Left lung (tissue), 4 donors: ENCODE measurements at regions not wholly inside any gene's neighbourhood (a gene's known extent, or its start where the extent isn't known, plus 50 kb on each side); places are given as distances from the start of the nearest gene placed in this dataset.

Experiments
- ATAC-seq: fragments of 200-7000 bp; cut with Tn5 transposase; one replicate; pipeline ENCODE4 v1.9.1; 2020; ENCODE audit warnings: moderate library complexity
- DNase-seq, 4 donors: peaks; one replicate each; pipeline ENCODE4 v3.0.0-alpha.2; 2013 to 2020
- H3K27ac ChIP-seq, 2 donors: fragments of 200-600 bp; sonication (generic) in 1 of 2; one replicate each; pipeline versions ENCODE4 v1.5.0 to v1.8.0; 2020 to 2021
- H3K27me3 ChIP-seq, 2 donors: fragments of 200-600 bp; sonication (generic) in 1 of 2; one replicate each; pipeline versions ENCODE4 v1.5.0 to v1.8.0; 2020 to 2021
- H3K36me3 ChIP-seq, 2 donors: fragments of 200-600 bp; sonication (generic) in 1 of 2; one replicate each; pipeline versions ENCODE4 v1.5.0 to v1.8.0; 2020 to 2021
- H3K4me1 ChIP-seq, 2 donors: fragments of 200-600 bp; one replicate each; pipeline ENCODE4 v1.8.0; 2021
- H3K4me3 ChIP-seq, 2 donors: fragments of 200-600 bp; sonication (generic) in 1 of 2; one replicate each; pipeline versions ENCODE4 v1.5.0 to v1.8.0; 2020 to 2021; ENCODE audit warnings: mild to moderate bottlenecking in 1 of 2
- H3K9me3 ChIP-seq, 2 donors: fragments of 200-600 bp; sonication (generic) in 1 of 2; one replicate each; pipeline versions ENCODE4 v1.5.0 to v1.8.0; 2020 to 2021
- CTCF ChIP-seq, 2 donors: fragments of 200-600 bp; sonication (generic) in 1 of 2; IDR thresholded peaks; one replicate each; pipeline versions ENCODE4 v1.5.0 to v1.8.0; 2021; ENCODE audit warnings: antibody characterized with exemption in 2 of 2
- intact Hi-C, 2 donors: fragments of 100-400 bp; cut with DNase I; formaldehyde crosslinking; loops; one replicate each; pipeline versions ENCODE4 v1.11.2 to v1.14.2; 2022
- donor health status: DM: no; HTN: yes; CAD: no.
- donor health status: DM: no; HTN: no; CAD: no.

- DNase-seq, result no peak
- Histone ChIP-seq H3K27me3 (no peaks in the 10 kb centered on the region), H3K27ac (no peak overlapping the region), H3K4me1 (no peaks in the 10 kb centered on the region), H3K9me3 (no peaks in the 10 kb centered on the region), H3K36me3 (no peaks in the 10 kb centered on the region), H3K4me3 (no peak overlapping the region)
- no peak for TF ChIP-seq CTCF (IDR thresholded peaks at IDR 0.05)
- ATAC-seq, result no peak
- intact Hi-C loops, result no loop called here
Measured at GRCh38 chr18:42619771-42620170, 495.7 kb downstream of the RIT2 start.

DNA sequence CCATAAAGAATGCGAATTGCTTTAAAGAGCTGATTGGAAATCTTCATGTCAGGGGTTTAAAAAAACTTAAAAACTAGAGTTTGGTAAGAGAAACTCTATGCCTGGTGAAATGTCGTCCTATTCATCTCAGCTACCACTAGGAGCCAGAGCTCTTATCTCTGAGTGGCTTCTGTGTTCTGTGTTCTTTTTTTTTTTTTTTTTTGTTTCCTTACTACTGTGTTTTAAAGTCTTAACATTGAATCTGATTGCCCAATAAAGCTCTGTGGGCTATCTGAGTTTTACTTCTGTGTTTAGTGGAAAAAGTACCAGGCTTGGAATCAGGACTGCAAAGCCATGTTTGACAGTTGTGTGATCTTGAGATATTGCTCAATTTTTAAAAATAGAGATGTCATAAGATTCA lies 494.8 kb downstream of the RIT2 start:
- no peak for TF ChIP-seq CTCF (IDR thresholded peaks at IDR 0.05)
- Histone ChIP-seq H3K4me1 (no peaks in the 10 kb centered on the region), H3K27ac (no peak overlapping the region), H3K27me3 (no peaks in the 10 kb centered on the region), H3K4me3 (no peak overlapping the region), H3K9me3 (no peaks in the 10 kb centered on the region), H3K36me3 (no peaks in the 10 kb centered on the region)
- no peak for ATAC-seq
- intact Hi-C loops, result no loop called here
- DNase-seq, result no peak

GRCh38 chr18:42623935-42624334 lies 491.6 kb downstream of the RIT2 start:
- no peak overlapping the region for H3K27ac ChIP-seq
- DNase-seq (no peak), ATAC-seq (no peak)
- H3K4me3 ChIP-seq, result no peak overlapping the region
- no peaks in the 10 kb centered on the region for H3K4me1 ChIP-seq
- H3K9me3 ChIP-seq, result no peaks in the 10 kb centered on the region
- no peaks in the 10 kb centered on the region for H3K27me3 ChIP-seq
- intact Hi-C loops, result no loop called here
- H3K36me3 ChIP-seq, result no peaks in the 10 kb centered on the region
- TF ChIP-seq CTCF (IDR thresholded peaks at IDR 0.05), result no peak

- TF ChIP-seq CTCF (IDR thresholded peaks at IDR 0.05), result no peak
- Histone ChIP-seq H3K36me3 (no peaks in the 10 kb centered on the region), H3K4me1 (no peaks in the 10 kb centered on the region), H3K4me3 (no peak overlapping the region), H3K27ac (no peak overlapping the region), H3K9me3 (no peaks in the 10 kb centered on the region), H3K27me3 (no peaks in the 10 kb centered on the region)
- intact Hi-C loops, result no loop called here
- DNase-seq (no peak), ATAC-seq (no peak)
Measured at GRCh38 chr18:42632801-42633200, 482.7 kb downstream of the RIT2 start.

- H3K27me3 ChIP-seq, result no peaks in the 10 kb centered on the region
- no peaks in the 10 kb centered on the region for H3K36me3 ChIP-seq
- no peak overlapping the region for H3K27ac ChIP-seq
- H3K4me1 ChIP-seq, result no peaks in the 10 kb centered on the region
- DNase-seq (no peak), ATAC-seq (no peak)
- H3K9me3 ChIP-seq, result no peaks in the 10 kb centered on the region
- intact Hi-C loops, result no loop called here
- no peak overlapping the region for H3K4me3 ChIP-seq
- no peak for TF ChIP-seq CTCF (IDR thresholded peaks at IDR 0.05)
Measured at GRCh38 chr18:42635378-42636048, 480.0 kb downstream of the RIT2 start.
